Esophagus squamous epithelium (tissue), 5 donors: ENCODE measurements at regions not wholly inside any gene's neighbourhood (a gene's known extent, or its start where the extent isn't known, plus 50 kb on each side); places are given as distances from the start of the nearest gene placed in this dataset.

Source experiments
- DNase-seq: peaks from one replicate; lab custom pipeline; 2025; lab: John Stamatoyannopoulos, UW
- H3K27ac ChIP-seq, 4 donors: fragments of 200-600 bp; sonication (generic); one replicate each; pipeline ENCODE4 v1.5.1; 2016 to 2019; ENCODE audit warnings: mild to moderate bottlenecking in 1 of 4
- H3K27me3 ChIP-seq, 4 donors: fragments of 200-600 bp; sonication (generic); 1 replicate in 3 of 4; 2 replicates in 1 of 4; pipeline versions ENCODE4 v1.5.1 to v1.6.0; 2017 to 2021; ENCODE audit warnings: antibody characterized with exemption in 1 of 4
- H3K36me3 ChIP-seq, 3 donors: fragments of 200-600 bp; sonication (generic); one replicate each; pipeline ENCODE4 v1.5.1; 2016 to 2019
- H3K4me1 ChIP-seq, 3 donors: fragments of 200-600 bp; sonication (generic); one replicate each; pipeline ENCODE4 v1.5.1; 2017 to 2019
- H3K4me3 ChIP-seq, 4 donors: fragments of 200-600 bp; sonication (generic); 1 replicate in 3 of 4; 2 replicates in 1 of 4; pipeline ENCODE4 v1.5.1; 2016 to 2019; ENCODE audit warnings: mild to moderate bottlenecking in 2 of 4, moderate library complexity in 1 of 4
- H3K9me3 ChIP-seq, 3 donors: fragments of 200-600 bp; sonication (generic); one replicate each; pipeline ENCODE4 v1.5.1; 2016 to 2019
- POLR2A ChIP-seq, 4 donors: fragments of 450-650 bp; IDR thresholded peaks; one replicate each; pipeline ENCODE4 v1.6.1; 2017; ENCODE audit warnings: antibody characterized with exemption in 4 of 4, mild to moderate bottlenecking in 4 of 4, moderate library complexity in 3 of 4
- WGBS, 2 donors: methylation state at CpG; one replicate each; pipeline ENCODE4 v1.1.5; 2018; 5-methylcytosine and 5-hydroxymethylcytosine counted together
- intact Hi-C: fragments of 100-400 bp; cut with DNase I; formaldehyde crosslinking; loops from one replicate; pipeline ENCODE4 v1.15.0; 2022
- TF ChIP-seq, protein P1 (sequence below), 6 experiments: fragments of 450-650 bp in 4 of 6; fragments of 200-600 bp in 2 of 6; sonication (generic) in 2 of 6; IDR thresholded peaks; one replicate each; pipeline ENCODE4 v1.5.1; 2016 to 2019; ENCODE audit warnings: antibody characterized with exemption in 6 of 6, mild to moderate bottlenecking in 4 of 6, moderate library complexity in 4 of 6
- donor health status: DM: yes; HTN: yes; CAD: no.

DNA sequence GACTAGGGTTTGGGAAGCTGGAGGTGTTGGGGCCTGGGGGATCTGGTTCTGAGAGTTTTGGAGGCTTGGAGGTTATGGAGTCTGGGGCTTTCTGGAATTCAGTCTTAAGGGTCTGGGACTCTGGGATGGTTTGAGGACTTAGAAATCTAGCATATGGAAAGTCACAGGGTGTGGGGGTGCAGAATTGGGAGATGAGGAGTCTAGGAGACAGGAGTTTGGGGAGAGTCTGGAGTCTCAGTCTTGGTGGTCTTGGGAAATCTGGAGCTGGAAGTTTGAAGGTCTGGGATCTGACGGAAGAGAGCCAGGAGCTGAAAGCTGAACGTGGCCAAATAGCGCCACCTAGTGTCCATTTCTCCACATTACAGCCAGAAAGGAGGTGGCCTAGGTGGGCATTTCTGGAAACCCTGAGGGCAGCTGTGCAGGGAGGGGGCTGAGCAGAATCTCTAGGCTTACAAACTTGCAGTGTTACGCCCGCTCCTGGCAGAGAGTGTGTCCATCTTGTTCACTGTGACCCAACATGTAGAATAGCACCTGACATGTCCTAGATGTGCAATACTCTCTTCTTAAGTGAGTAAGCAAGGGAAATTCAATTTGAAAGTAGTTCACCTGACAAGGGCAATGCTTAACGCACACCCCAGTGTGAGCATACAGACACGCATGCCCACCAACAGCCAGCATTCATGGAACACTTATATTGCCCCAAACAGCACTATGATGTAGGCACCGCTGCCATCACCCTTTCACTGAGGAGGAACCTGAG is 204.8 kb downstream of the TFCP2L1 start:
- Histone ChIP-seq H3K27me3 (peaks cover 0 to 89% (median 0%) of the 10 kb centered on the region in 4 donors), H3K4me3 (no peak overlapping the region), H3K9me3 (no peaks in the 10 kb centered on the region), H3K36me3 (no peaks in the 10 kb centered on the region), H3K4me1 (peaks cover 0 to 28% (median 8%) of the 10 kb centered on the region in 3 donors), H3K27ac (no peak overlapping the region)
- TF ChIP-seq, protein P1, sequence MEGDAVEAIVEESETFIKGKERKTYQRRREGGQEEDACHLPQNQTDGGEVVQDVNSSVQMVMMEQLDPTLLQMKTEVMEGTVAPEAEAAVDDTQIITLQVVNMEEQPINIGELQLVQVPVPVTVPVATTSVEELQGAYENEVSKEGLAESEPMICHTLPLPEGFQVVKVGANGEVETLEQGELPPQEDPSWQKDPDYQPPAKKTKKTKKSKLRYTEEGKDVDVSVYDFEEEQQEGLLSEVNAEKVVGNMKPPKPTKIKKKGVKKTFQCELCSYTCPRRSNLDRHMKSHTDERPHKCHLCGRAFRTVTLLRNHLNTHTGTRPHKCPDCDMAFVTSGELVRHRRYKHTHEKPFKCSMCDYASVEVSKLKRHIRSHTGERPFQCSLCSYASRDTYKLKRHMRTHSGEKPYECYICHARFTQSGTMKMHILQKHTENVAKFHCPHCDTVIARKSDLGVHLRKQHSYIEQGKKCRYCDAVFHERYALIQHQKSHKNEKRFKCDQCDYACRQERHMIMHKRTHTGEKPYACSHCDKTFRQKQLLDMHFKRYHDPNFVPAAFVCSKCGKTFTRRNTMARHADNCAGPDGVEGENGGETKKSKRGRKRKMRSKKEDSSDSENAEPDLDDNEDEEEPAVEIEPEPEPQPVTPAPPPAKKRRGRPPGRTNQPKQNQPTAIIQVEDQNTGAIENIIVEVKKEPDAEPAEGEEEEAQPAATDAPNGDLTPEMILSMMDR (IDR thresholded peaks at IDR 0.05) = peak; percentile 61 to 91 (median 89)
- no peak for TF ChIP-seq POLR2A (IDR thresholded peaks at IDR 0.05)
- DNase-seq = no peak
- WGBS, 2 donors = 20 to 23% methylated on average over 7 to 8 of the region's 8 CpGs
- intact Hi-C loops = no loop called here

DNA sequence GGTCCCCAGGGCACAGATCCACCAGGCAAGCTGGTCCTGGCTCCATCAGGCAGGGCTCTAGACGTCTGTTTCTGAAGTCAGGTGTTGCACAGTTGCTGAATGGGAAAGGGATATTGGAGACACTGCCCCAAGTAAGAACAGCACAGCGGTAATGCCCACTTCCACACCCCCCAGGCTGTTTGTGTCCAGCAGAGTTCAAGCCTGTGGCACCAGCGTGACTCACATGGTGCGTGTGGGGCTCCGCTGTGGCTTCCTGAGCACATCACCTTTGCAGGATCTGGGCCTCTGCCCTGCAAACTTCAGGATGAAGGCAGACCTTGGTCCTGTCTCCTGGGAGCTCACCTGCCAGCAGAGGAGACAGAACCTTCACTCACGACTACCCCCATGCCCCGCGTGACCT is 203.3 kb downstream of the TFCP2L1 start:
- TF ChIP-seq POLR2A (IDR thresholded peaks at IDR 0.05) = no peak
- TF ChIP-seq, protein P1 (IDR thresholded peaks at IDR 0.05) = no peak
- intact Hi-C loops = no loop called here
- Histone ChIP-seq H3K36me3 (no peaks in the 10 kb centered on the region), H3K27ac (no peak overlapping the region), H3K4me3 (no peak overlapping the region), H3K9me3 (no peaks in the 10 kb centered on the region), H3K27me3 (peaks cover 0 to 89% (median 0%) of the 10 kb centered on the region in 4 donors), H3K4me1 (peaks cover 0 to 13% (median 0%) of the 10 kb centered on the region in 3 donors)
- 83 to 84% methylated on average over 5 to 6 of the region's 8 CpGs for WGBS, 2 donors
- no peak for DNase-seq

DNA sequence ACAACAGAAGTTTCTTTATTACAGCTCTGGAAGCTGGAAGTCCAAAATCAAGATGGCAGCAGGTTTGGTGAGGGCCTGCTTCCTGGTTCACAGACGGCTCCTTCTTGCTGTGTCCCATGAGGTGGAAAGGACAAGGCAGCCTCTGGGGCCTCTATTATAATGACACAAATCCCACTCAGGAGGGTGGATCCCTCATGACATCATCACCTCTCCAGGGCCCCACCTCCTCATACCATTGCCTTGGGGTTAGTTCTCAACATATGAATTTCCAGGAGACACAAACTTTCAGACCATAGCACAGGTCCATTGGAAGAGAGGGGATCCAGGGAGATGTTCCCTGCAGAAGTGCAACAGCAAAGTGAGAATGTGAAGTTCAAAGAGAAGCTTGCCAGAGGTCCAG is 202.8 kb downstream of the TFCP2L1 start:
- no peak for DNase-seq
- no CpG with 5 or more reads among the region's 1 CpG for WGBS, 2 donors
- no peak overlapping the region for H3K4me3 ChIP-seq
- intact Hi-C loops = no loop called here
- no peaks in the 10 kb centered on the region for H3K36me3 ChIP-seq
- peaks cover 0 to 89% (median 0%) of the 10 kb centered on the region in 4 donors for H3K27me3 ChIP-seq
- H3K4me1 ChIP-seq = peaks cover 0 to 12% (median 0%) of the 10 kb centered on the region in 3 donors
- H3K9me3 ChIP-seq = no peaks in the 10 kb centered on the region
- TF ChIP-seq, protein P1 (IDR thresholded peaks at IDR 0.05) = no peak
- no peak for TF ChIP-seq POLR2A (IDR thresholded peaks at IDR 0.05)
- H3K27ac ChIP-seq = no peak overlapping the region

DNA sequence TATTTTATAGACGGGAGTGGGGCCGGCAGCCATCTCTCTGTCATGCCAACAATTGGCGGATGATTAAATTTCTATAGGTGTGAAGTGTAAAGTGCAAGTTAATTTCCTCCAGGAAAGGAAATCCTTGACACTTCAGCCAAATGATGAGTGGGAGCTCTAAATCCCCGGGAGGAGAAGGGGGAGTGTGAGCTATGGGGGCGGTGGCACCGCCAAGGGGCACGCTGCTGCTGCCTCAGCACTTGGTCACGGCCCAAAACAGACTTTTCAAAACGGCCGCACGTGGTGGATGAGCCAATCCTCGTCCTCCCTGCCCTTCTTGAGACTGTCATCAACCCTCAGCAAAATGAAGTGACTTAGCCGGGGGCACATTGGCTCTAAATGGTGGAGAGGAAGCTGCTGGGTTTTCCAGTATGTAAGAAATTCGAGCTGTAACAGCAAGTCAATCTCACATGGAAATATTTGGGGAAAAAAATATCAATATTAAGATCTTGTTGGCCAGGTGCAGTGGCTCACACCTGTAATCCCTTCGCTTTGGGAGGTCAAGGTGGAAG is 200.8 kb downstream of the TFCP2L1 start:
- Histone ChIP-seq H3K4me3 (no peak overlapping the region), H3K4me1 (peaks cover 0 to 23% (median 7%) of the 10 kb centered on the region in 3 donors), H3K27ac (no peak overlapping the region), H3K36me3 (no peaks in the 10 kb centered on the region), H3K9me3 (no peaks in the 10 kb centered on the region), H3K27me3 (peaks cover 0 to 85% (median 0%) of the 10 kb centered on the region in 4 donors)
- TF ChIP-seq, protein P1 (IDR thresholded peaks at IDR 0.05) = no peak
- no peak for TF ChIP-seq POLR2A (IDR thresholded peaks at IDR 0.05)
- 18 to 40% methylated on average over 15 of the region's 15 CpGs for WGBS, 2 donors
- intact Hi-C loops = no loop called here
- DNase-seq = no peak

DNA sequence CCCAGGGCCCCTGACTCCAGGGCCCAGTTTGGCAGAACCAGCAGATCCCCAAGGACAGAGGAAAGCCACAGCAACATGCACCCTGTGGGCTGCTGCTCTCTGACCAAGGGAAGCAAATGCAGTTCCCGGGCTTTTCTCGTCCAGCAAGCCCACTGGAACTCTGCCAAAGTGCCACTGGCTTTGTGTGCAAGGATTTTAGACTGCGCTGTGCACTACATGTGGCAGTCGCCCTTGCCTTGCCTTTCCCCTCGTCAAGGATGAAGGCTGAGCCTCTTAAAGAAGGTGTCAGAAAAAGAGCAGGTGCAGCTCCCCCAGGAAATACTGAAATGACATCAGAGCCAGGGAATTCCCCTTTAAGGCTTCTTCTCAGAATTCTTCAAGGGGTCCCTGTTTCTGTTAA is 199.2 kb downstream of the TFCP2L1 start:
- H3K4me3 ChIP-seq = no peak overlapping the region
- no peak for DNase-seq
- peaks cover 0 to 34% (median 7%) of the 10 kb centered on the region in 3 donors for H3K4me1 ChIP-seq
- TF ChIP-seq, protein P1 (IDR thresholded peaks at IDR 0.05) = no peak
- no peak for TF ChIP-seq POLR2A (IDR thresholded peaks at IDR 0.05)
- H3K9me3 ChIP-seq = no peaks in the 10 kb centered on the region
- intact Hi-C loops = no loop called here
- peaks cover 0 to 80% (median 0%) of the 10 kb centered on the region in 4 donors for H3K27me3 ChIP-seq
- 39% methylated on average over 5 of the region's 5 CpGs; no CpG with 5 or more reads in 1 of the 2 donors for WGBS, 2 donors
- no peaks in the 10 kb centered on the region for H3K36me3 ChIP-seq
- H3K27ac ChIP-seq = no peak overlapping the region
